ENCODE measurements at regions not wholly inside any gene's neighbourhood (a gene's known extent, or its start where the extent isn't known, plus 50 kb on each side); places are given as distances from the start of the nearest gene placed in this dataset.

- no peak for DNase-seq (ENCODE audit: low spot score)
- no peak overlapping the region for H3K27ac Mint-ChIP-seq
- peak; percentile 58; the same call in 1 of the 2 replicates for ATAC-seq
- H3K4me1 Mint-ChIP-seq, result no peaks in the 10 kb centered on the region
- no peaks in the 10 kb centered on the region for H3K9me3 Mint-ChIP-seq
- POLR2A ChIA-PET, result no interaction called here
- CTCF ChIA-PET, result interaction anchor here (1.1 to 2.0 kb wide), 3 partner anchors 78 to 215 kb away, joined by 3 to 6 read pairs (median 4); no protein-coding TSS in a partner anchor
- no peak overlapping the region for H3K4me3 Mint-ChIP-seq
- H3K27me3 Mint-ChIP-seq (ENCODE audit: low read depth), result no peaks in the 10 kb centered on the region
- no peaks in the 10 kb centered on the region for H3K36me3 Mint-ChIP-seq
- no peak for TF ChIP-seq GABPB1 (CRISPR knock-in tag; IDR thresholded peaks at IDR 0.05)
- TF ChIP-seq ESRRA (CRISPR knock-in tag; IDR thresholded peaks at IDR 0.05; ENCODE audit: borderline replicate concordance), result no peak
- TF ChIP-seq ZNF138 (CRISPR knock-in tag; conservative IDR thresholded peaks at IDR 0.05), result no peak
- no peak for TF ChIP-seq JAZF1 (CRISPR knock-in tag; IDR thresholded peaks at IDR 0.05)
- TF ChIP-seq ZNF121 (CRISPR knock-in tag; IDR thresholded peaks at IDR 0.05), result no peak
- no peak for TF ChIP-seq SOX15 (CRISPR knock-in tag; IDR thresholded peaks at IDR 0.05)
- no peak for TF ChIP-seq NFATC4 (CRISPR knock-in tag; IDR thresholded peaks at IDR 0.05)
- TF ChIP-seq, protein P1, sequence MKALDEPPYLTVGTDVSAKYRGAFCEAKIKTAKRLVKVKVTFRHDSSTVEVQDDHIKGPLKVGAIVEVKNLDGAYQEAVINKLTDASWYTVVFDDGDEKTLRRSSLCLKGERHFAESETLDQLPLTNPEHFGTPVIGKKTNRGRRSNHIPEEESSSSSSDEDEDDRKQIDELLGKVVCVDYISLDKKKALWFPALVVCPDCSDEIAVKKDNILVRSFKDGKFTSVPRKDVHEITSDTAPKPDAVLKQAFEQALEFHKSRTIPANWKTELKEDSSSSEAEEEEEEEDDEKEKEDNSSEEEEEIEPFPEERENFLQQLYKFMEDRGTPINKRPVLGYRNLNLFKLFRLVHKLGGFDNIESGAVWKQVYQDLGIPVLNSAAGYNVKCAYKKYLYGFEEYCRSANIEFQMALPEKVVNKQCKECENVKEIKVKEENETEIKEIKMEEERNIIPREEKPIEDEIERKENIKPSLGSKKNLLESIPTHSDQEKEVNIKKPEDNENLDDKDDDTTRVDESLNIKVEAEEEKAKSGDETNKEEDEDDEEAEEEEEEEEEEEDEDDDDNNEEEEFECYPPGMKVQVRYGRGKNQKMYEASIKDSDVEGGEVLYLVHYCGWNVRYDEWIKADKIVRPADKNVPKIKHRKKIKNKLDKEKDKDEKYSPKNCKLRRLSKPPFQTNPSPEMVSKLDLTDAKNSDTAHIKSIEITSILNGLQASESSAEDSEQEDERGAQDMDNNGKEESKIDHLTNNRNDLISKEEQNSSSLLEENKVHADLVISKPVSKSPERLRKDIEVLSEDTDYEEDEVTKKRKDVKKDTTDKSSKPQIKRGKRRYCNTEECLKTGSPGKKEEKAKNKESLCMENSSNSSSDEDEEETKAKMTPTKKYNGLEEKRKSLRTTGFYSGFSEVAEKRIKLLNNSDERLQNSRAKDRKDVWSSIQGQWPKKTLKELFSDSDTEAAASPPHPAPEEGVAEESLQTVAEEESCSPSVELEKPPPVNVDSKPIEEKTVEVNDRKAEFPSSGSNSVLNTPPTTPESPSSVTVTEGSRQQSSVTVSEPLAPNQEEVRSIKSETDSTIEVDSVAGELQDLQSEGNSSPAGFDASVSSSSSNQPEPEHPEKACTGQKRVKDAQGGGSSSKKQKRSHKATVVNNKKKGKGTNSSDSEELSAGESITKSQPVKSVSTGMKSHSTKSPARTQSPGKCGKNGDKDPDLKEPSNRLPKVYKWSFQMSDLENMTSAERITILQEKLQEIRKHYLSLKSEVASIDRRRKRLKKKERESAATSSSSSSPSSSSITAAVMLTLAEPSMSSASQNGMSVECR (CRISPR knock-in tag; IDR thresholded peaks at IDR 0.05; ENCODE audit: borderline replicate concordance), result no peak
- no peak for TF ChIP-seq TCF7 (CRISPR knock-in tag; IDR thresholded peaks at IDR 0.05; ENCODE audit: low read depth)
- TF ChIP-seq ZNF263 (CRISPR knock-in tag; IDR thresholded peaks at IDR 0.05; ENCODE audit: low read depth), result no peak
These were observed 52.1 kb upstream of the TYRP1 start for GRCh38 chr9:12640866-12641636.
